Right atrium auricular region (tissue), 2 donors: ENCODE measurements at regions not wholly inside any gene's neighbourhood (a gene's known extent, or its start where the extent isn't known, plus 50 kb on each side); places are given as distances from the start of the nearest gene placed in this dataset.

Source experiments
- DNase-seq: peaks from one replicate; pipeline ENCODE4 v3.0.0-alpha.2; 2019; ENCODE audit warnings: low spot score
- H3K27ac ChIP-seq, 2 donors: fragments of 200-600 bp; sonication (generic); 1 replicate in 1 of 2; 2 replicates in 1 of 2; pipeline ENCODE4 v1.5.1; 2016 to 2019
- H3K27me3 ChIP-seq, 2 donors: fragments of 200-600 bp; sonication (generic); one replicate each; pipeline versions ENCODE4 v1.5.1 to v1.6.0; 2017 to 2019
- H3K36me3 ChIP-seq: fragments of 200-600 bp; sonication (generic); one replicate; pipeline ENCODE4 v1.5.1; 2016
- H3K4me1 ChIP-seq, 2 donors: fragments of 200-600 bp; sonication (generic); one replicate each; pipeline versions ENCODE4 v1.5.1 to v1.6.0; 2017 to 2019
- H3K4me3 ChIP-seq, 2 donors: fragments of 200-600 bp; sonication (generic); 1 replicate in 1 of 2; 2 replicates in 1 of 2; pipeline ENCODE4 v1.5.1; 2017 to 2019; ENCODE audit warnings: mild to moderate bottlenecking in 1 of 2, moderate library complexity in 1 of 2
- H3K9me3 ChIP-seq, 2 donors: fragments of 200-600 bp; sonication (generic); one replicate each; pipeline ENCODE4 v1.5.1; 2019
- TF ChIP-seq, protein P1 (sequence below), 2 donors: fragments of 200-600 bp; sonication (generic); IDR thresholded peaks; one replicate each; pipeline ENCODE4 v1.5.1; 2019; ENCODE audit warnings: antibody characterized with exemption in 2 of 2

DNA sequence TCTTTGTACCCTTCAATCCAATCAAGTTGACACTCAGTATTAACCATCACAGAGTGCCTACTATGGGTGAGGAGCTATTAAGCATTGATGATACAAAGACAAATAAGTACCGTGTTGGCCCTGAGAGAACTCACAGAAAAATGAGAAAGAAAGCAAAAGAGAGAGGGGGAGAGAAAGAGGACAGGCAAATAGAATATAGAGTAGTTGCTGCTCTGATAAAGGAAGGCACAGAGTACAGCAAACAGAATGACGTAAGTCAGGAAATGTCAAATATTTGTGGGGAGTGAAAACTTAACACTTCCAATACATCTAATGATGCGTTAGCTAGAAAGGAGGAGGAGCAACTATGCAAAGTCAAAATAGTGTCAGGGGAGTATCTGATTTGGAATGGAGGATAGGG, 320.6 kb upstream of the KCNH8 start:
- DNase-seq: no peak
- Histone ChIP-seq H3K27me3 (no peaks in the 10 kb centered on the region), H3K4me1 (no peaks in the 10 kb centered on the region), H3K4me3 (no peak overlapping the region), H3K27ac (no peak overlapping the region), H3K36me3 (no peaks in the 10 kb centered on the region), H3K9me3 (no peaks in the 10 kb centered on the region)
- TF ChIP-seq, protein P1, sequence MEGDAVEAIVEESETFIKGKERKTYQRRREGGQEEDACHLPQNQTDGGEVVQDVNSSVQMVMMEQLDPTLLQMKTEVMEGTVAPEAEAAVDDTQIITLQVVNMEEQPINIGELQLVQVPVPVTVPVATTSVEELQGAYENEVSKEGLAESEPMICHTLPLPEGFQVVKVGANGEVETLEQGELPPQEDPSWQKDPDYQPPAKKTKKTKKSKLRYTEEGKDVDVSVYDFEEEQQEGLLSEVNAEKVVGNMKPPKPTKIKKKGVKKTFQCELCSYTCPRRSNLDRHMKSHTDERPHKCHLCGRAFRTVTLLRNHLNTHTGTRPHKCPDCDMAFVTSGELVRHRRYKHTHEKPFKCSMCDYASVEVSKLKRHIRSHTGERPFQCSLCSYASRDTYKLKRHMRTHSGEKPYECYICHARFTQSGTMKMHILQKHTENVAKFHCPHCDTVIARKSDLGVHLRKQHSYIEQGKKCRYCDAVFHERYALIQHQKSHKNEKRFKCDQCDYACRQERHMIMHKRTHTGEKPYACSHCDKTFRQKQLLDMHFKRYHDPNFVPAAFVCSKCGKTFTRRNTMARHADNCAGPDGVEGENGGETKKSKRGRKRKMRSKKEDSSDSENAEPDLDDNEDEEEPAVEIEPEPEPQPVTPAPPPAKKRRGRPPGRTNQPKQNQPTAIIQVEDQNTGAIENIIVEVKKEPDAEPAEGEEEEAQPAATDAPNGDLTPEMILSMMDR (IDR thresholded peaks at IDR 0.05): no peak

DNA sequence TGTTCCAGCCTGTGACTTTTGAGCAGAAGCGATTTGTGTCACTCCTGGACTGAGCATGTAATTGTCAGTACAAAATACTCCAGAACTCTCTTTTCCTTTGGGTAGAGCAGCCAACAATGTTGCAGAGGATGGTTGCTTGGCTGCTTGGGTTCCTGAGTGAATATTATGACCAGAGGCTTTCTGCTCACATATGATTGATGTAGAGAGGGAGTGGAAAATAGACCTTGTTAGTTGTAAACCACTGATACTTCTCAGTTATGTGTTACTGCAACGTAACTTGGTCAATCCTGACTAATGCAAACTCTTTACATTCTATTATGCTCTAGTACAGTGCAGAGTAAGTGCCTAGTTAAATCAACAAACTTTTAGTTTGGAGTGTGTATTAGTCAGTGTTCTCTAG, 322.6 kb upstream of the KCNH8 start:
- Histone ChIP-seq H3K36me3 (no peaks in the 10 kb centered on the region), H3K4me3 (no peak overlapping the region), H3K27me3 (no peaks in the 10 kb centered on the region), H3K27ac (no peak overlapping the region), H3K9me3 (no peaks in the 10 kb centered on the region), H3K4me1 (no peaks in the 10 kb centered on the region)
- TF ChIP-seq, protein P1 (IDR thresholded peaks at IDR 0.05): no peak
- DNase-seq: no peak

DNA sequence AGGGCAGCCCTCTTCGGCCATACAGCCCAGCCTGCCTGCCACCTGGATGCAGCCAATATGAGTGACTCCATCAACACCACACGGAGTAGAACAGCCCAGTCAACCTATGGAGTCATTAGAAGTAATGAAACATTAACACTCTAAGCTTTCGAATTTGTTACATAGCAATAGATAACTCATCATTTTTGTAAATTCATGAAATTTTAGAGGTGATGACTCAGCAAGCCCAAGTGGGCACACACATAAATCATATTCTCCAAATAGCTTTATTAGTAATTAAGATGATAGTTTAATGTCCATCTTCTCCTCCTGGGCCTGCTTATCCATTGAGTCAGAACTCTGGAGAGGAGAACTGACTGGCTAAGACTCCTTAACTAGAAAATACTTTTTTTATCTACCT, 335.0 kb upstream of the KCNH8 start:
- no peak overlapping the region for H3K4me3 ChIP-seq
- H3K4me1 ChIP-seq: no peaks in the 10 kb centered on the region
- H3K36me3 ChIP-seq: no peaks in the 10 kb centered on the region
- TF ChIP-seq, protein P1 (IDR thresholded peaks at IDR 0.05): no peak
- H3K27ac ChIP-seq: no peak overlapping the region
- no peaks in the 10 kb centered on the region for H3K9me3 ChIP-seq
- DNase-seq: no peak
- H3K27me3 ChIP-seq: no peaks in the 10 kb centered on the region

DNA sequence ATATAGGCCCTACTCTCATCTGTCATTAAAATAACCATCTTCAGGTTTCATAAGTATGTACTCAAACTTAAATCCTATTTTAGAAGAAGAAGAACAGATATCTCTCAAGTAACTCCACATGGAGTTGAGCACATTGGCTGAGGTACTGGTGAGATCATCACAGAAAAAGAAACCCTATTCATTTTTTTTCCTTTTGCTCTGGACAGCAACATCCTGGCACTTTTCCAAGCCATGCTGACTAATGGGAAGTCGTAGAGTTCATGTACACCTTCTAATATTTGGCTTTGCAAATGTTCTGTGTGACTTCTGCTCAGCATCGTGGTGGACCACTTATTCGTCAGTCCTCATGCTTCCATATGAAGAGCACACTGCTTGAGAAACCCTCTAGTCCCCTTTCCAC, 336.0 kb upstream of the KCNH8 start:
- DNase-seq: no peak
- TF ChIP-seq, protein P1 (IDR thresholded peaks at IDR 0.05): no peak
- Histone ChIP-seq H3K9me3 (no peaks in the 10 kb centered on the region), H3K4me3 (no peak overlapping the region), H3K27me3 (no peaks in the 10 kb centered on the region), H3K27ac (no peak overlapping the region), H3K4me1 (no peaks in the 10 kb centered on the region), H3K36me3 (no peaks in the 10 kb centered on the region)

DNA sequence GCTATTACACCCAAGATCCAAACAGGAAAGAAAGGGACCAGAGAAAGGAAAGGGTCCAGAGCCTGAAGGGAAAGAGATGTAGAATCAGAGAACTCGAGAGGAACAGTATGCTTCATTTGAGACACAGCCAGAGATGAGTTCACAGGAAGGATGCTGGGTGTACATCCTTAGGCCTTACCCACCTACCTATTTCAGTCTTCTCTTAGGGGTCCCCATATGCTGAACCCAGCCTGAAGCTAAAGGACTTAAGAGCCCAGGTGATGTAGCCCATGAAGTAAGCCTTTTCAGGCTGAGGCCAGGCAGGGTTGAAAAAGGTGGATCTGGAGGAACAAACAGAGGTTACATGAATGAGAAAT, 338.0 kb upstream of the KCNH8 start:
- Histone ChIP-seq H3K27me3 (no peaks in the 10 kb centered on the region), H3K4me1 (no peaks in the 10 kb centered on the region), H3K9me3 (no peaks in the 10 kb centered on the region), H3K36me3 (no peaks in the 10 kb centered on the region), H3K4me3 (no peak overlapping the region), H3K27ac (no peak overlapping the region)
- DNase-seq: no peak
- TF ChIP-seq, protein P1 (IDR thresholded peaks at IDR 0.05): no peak

DNA sequence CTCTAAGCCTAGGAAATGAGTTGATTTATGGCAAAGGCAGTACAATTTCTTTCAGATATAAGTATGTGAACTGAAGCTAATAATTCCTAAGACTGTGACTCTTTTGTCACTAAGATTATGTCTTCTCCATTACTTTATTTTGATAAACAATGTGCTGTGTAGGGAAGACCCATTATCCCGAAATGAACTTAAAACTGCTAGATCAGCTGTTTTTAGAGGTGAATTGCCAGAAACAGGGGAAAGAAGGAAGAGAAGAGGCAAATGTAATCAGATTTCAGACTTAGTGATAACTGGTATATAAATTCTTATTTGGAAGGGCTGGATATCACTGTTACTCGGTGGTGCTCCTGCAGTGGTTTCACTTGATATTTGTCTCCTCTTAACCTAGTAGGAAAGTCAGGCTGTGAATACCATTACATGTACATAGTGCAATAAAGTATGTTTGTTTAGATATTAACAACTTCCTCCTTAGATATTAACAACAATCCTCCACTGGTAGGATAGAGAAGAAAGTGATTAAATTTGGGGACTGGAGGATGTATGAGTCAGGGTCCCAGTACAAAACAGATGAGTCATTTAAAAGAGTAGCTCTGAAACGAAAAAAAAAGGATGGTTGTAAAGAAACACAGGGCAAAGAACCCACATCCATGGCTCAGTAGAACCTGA, 338.5 kb upstream of the KCNH8 start:
- TF ChIP-seq, protein P1 (IDR thresholded peaks at IDR 0.05): no peak
- Histone ChIP-seq H3K27me3 (no peaks in the 10 kb centered on the region), H3K4me3 (no peak overlapping the region), H3K9me3 (no peaks in the 10 kb centered on the region), H3K27ac (no peak overlapping the region), H3K36me3 (no peaks in the 10 kb centered on the region), H3K4me1 (no peaks in the 10 kb centered on the region)
- no peak for DNase-seq
